ENCODE measurements at regions not wholly inside any gene's neighbourhood (a gene's known extent, or its start where the extent isn't known, plus 50 kb on each side); places are given as distances from the start of the nearest gene placed in this dataset.

DNA sequence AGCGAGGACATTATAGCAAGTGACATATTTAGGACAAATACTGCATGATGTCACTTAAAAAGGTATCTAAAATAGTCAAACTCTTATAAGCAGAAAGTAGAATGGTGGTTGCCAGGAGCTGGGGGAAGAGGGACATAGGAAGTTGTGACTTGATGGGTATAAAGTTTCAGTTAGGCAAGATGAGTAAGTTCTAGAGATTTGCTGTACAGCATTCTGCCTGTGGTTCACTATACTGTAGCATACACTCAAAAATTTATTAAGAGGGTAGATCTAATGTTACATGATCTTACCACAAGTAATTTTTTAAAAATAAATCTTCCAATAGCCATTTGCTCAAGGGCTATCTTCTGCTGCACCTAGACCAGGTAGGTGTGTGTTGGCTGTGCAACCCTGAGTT is 78.1 kb upstream of the NPAS2 start:
- peak overlapping the region; percentile 86 for H3K27ac ChIP-seq
- WGBS: 95% methylated on average over 1 of the region's 1 CpG
- H3K9me3 ChIP-seq: no peaks in the 10 kb centered on the region
- H3K4me3 ChIP-seq: no peak overlapping the region
- DNase-seq (ENCODE audit: low spot score in 2 of 2): no peak
- H3K36me3 ChIP-seq: no peaks in the 10 kb centered on the region
- TF ChIP-seq POLR2AphosphoS5 (IDR thresholded peaks at IDR 0.05) (no peak), POLR2A (IDR thresholded peaks at IDR 0.05) (no peak), EP300 (IDR thresholded peaks at IDR 0.05) (no peak)
- TF ChIP-seq, protein P1, sequence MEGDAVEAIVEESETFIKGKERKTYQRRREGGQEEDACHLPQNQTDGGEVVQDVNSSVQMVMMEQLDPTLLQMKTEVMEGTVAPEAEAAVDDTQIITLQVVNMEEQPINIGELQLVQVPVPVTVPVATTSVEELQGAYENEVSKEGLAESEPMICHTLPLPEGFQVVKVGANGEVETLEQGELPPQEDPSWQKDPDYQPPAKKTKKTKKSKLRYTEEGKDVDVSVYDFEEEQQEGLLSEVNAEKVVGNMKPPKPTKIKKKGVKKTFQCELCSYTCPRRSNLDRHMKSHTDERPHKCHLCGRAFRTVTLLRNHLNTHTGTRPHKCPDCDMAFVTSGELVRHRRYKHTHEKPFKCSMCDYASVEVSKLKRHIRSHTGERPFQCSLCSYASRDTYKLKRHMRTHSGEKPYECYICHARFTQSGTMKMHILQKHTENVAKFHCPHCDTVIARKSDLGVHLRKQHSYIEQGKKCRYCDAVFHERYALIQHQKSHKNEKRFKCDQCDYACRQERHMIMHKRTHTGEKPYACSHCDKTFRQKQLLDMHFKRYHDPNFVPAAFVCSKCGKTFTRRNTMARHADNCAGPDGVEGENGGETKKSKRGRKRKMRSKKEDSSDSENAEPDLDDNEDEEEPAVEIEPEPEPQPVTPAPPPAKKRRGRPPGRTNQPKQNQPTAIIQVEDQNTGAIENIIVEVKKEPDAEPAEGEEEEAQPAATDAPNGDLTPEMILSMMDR (IDR thresholded peaks at IDR 0.05): no peak
- H3K4me1 ChIP-seq: peaks cover 8% of the 10 kb centered on the region
- H3K27me3 ChIP-seq: no peaks in the 10 kb centered on the region

DNA sequence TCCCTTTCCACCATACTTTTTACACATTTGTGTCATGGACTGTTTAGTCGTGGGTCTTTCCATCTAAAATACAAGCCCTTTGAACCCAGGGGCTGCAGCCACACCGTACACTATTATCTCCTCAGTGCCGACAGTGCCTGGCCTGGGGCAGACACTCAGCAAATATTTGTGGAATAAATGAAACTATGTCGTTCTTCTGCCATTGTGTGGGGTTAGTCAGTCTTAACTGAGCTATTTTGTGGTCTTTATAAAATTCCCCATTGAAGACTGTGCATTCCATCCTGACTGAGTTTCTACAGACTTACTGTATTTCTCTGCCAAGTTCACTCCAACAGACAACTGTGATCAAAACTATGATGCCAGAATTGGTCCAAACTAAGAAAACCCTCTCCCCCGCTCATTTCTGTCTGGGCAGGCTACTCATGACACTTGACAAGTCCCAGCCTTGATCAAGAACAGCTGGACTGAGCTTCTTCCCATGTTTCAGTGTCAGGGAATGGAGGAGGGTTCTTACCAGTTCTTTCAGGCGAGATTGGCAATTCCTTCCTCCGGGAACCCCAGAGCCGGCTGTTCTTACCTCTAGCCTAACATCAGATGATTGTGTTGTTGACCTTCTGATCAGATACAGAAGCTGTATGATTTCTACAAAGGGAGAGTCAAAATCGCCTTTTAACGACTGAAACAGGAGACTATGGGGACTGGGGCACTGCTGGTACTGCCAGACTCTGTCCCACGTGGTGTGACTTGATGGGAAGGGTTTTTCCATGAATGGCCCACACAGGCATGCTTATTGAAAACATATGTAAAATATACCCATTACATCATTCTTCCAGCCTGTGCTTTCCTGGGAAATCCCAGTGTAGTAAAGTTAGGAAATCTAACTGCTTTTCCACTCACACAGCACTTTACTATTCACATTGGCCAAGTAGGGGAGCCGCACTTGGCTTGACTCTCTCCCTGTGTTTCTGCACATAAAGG is 77.4 kb upstream of the NPAS2 start:
- no peak for DNase-seq (ENCODE audit: low spot score in 2 of 2)
- no peak overlapping the region for H3K4me3 ChIP-seq
- WGBS: 38% methylated on average over 11 of the region's 12 CpGs

GRCh38 chr2:100743741-100744140 is 76.2 kb upstream of the NPAS2 start:
- no peak overlapping the region for H3K27ac ChIP-seq
- H3K27me3 ChIP-seq: no peaks in the 10 kb centered on the region
- no peaks in the 10 kb centered on the region for H3K9me3 ChIP-seq
- TF ChIP-seq POLR2A (IDR thresholded peaks at IDR 0.05): no peak
- no peak for TF ChIP-seq POLR2AphosphoS5 (IDR thresholded peaks at IDR 0.05)
- TF ChIP-seq, protein P1 (IDR thresholded peaks at IDR 0.05): no peak
- no peak for TF ChIP-seq EP300 (IDR thresholded peaks at IDR 0.05)
- H3K4me1 ChIP-seq: peaks cover 8% of the 10 kb centered on the region
- no peaks in the 10 kb centered on the region for H3K36me3 ChIP-seq
- DNase-seq (ENCODE audit: low spot score in 2 of 2): no peak
- no peak overlapping the region for H3K4me3 ChIP-seq
- WGBS: 68% methylated on average over 5 of the region's 5 CpGs

More for the DNA sequence above, 77.4 kb upstream of the NPAS2 start:
- Histone ChIP-seq H3K9me3 (no peaks in the 10 kb centered on the region), H3K4me1 (peaks cover 8% of the 10 kb centered on the region), H3K27me3 (no peaks in the 10 kb centered on the region), H3K27ac (peak overlapping the region; percentile 86), H3K36me3 (no peaks in the 10 kb centered on the region)
- TF ChIP-seq, protein P1 (IDR thresholded peaks at IDR 0.05): no peak
- TF ChIP-seq POLR2AphosphoS5 (IDR thresholded peaks at IDR 0.05) (no peak), POLR2A (IDR thresholded peaks at IDR 0.05) (no peak), EP300 (IDR thresholded peaks at IDR 0.05) (no peak)

DNA sequence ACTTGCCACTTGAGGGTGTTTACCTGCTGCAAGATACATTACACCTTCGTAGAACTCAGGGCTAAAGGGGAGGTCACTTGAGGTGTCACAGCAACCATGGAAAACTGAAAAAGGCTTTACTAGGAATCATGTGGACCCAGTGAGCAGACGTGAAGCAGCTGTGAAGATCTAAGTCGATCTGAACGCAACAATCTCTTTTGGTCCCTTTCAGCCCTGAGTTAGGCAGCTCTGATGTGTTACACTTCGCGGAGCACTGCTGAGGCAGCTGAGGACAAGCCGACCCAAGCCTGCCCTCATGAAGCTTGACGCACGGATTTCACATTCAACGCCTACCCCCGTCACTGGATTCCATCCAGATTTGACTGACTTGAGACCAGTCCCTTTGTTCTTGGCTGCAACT is 75.8 kb upstream of the NPAS2 start:
- no peak overlapping the region for H3K4me3 ChIP-seq

GRCh38 chr2:100744589-100744988 is 75.3 kb upstream of the NPAS2 start:
- Histone ChIP-seq H3K27ac (no peak overlapping the region), H3K9me3 (no peaks in the 10 kb centered on the region), H3K36me3 (no peaks in the 10 kb centered on the region), H3K4me1 (peaks cover 8% of the 10 kb centered on the region), H3K4me3 (no peak overlapping the region), H3K27me3 (no peaks in the 10 kb centered on the region)
- TF ChIP-seq EP300 (IDR thresholded peaks at IDR 0.05) (no peak), POLR2A (IDR thresholded peaks at IDR 0.05) (no peak), POLR2AphosphoS5 (IDR thresholded peaks at IDR 0.05) (no peak)
- TF ChIP-seq, protein P1 (IDR thresholded peaks at IDR 0.05): no peak
- WGBS: 79% methylated on average over 5 of the region's 5 CpGs
- DNase-seq (ENCODE audit: low spot score in 2 of 2): no peak

More for the DNA sequence above, 75.8 kb upstream of the NPAS2 start:
- Histone ChIP-seq H3K4me1 (peaks cover 8% of the 10 kb centered on the region), H3K27ac (no peak overlapping the region), H3K36me3 (no peaks in the 10 kb centered on the region), H3K27me3 (no peaks in the 10 kb centered on the region), H3K9me3 (no peaks in the 10 kb centered on the region)
- 88% methylated on average over 11 of the region's 11 CpGs for WGBS
- TF ChIP-seq EP300 (IDR thresholded peaks at IDR 0.05) (no peak), POLR2A (IDR thresholded peaks at IDR 0.05) (no peak), POLR2AphosphoS5 (IDR thresholded peaks at IDR 0.05) (no peak)
- TF ChIP-seq, protein P1 (IDR thresholded peaks at IDR 0.05): no peak
- no peak for DNase-seq (ENCODE audit: low spot score in 2 of 2)

Data from suprapubic skin (tissue), 4 donors.